Muscle layer of colon (tissue), 2 donors: ENCODE measurements at regions not wholly inside any gene's neighbourhood (a gene's known extent, or its start where the extent isn't known, plus 50 kb on each side); places are given as distances from the start of the nearest gene placed in this dataset.
"Not testable (repeated sequence)": the region's sequence is repeated elsewhere in the genome, so short reads cannot be mapped to it uniquely, and the experiment has no call there.

Experiments
- H3K27ac ChIP-seq: one replicate; pipeline ENCODE4 v1.7.0; 2013; ENCODE audit warnings: low read depth, mild to moderate bottlenecking, low read length, moderate library complexity
- H3K27me3 ChIP-seq, 2 donors: one replicate each; pipeline ENCODE4 v1.7.0; 2013; ENCODE audit warnings: low read length in 2 of 2, mild to moderate bottlenecking in 2 of 2; ENCODE audit not compliant: insufficient read depth in 2 of 2, control insufficient read depth in 1 of 2
- H3K36me3 ChIP-seq: one replicate; pipeline ENCODE4 v1.7.0; 2013; ENCODE audit warnings: mild to moderate bottlenecking, low read length; ENCODE audit not compliant: insufficient read depth
- H3K4me1 ChIP-seq: one replicate; pipeline ENCODE4 v1.7.0; 2013; ENCODE audit warnings: mild to moderate bottlenecking, low read length; ENCODE audit not compliant: insufficient read depth
- H3K4me3 ChIP-seq, 2 donors: one replicate each; pipeline ENCODE4 v1.7.0; 2013; ENCODE audit warnings: low read length in 2 of 2, low read depth in 1 of 2, mild to moderate bottlenecking in 1 of 2, moderate library complexity in 1 of 2
- H3K9ac ChIP-seq: one replicate; pipeline ENCODE4 v1.7.0; 2013; ENCODE audit warnings: low read length
- H3K9me3 ChIP-seq: one replicate; pipeline ENCODE4 v1.7.0; 2013; ENCODE audit warnings: mild to moderate bottlenecking, low read length
- donor health status: abdominal sarcoma.
- donor health status: Adenocarcinoma of cecum.

DNA sequence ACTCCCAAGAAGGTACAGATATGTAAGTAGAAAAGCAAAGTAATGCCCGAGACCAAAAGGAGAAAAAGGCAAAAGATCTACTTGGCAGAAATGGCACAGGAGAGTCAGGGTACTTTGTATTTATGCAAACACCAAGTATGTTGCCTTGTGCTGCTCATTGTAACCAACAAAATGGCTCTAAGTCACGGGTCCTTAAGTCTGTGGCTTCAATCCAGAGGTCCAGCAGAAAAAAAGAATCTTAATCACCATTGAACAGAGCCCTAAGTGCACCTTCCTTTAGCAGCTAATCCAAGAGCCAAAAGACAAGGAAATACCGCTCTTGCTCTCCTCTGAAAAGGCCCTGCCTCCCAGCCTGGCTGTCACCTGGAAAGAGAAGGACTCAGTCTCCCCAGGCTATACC, 324.9 kb upstream of the PPARGC1A start:
- no peaks in the 10 kb centered on the region for H3K27me3 ChIP-seq
- H3K4me3 ChIP-seq: no peak overlapping the region
- H3K27ac ChIP-seq: no peak overlapping the region
- no peak overlapping the region for H3K9ac ChIP-seq
- no peaks in the 10 kb centered on the region for H3K9me3 ChIP-seq
- H3K4me1 ChIP-seq: no peaks in the 10 kb centered on the region
- no peaks in the 10 kb centered on the region for H3K36me3 ChIP-seq

DNA sequence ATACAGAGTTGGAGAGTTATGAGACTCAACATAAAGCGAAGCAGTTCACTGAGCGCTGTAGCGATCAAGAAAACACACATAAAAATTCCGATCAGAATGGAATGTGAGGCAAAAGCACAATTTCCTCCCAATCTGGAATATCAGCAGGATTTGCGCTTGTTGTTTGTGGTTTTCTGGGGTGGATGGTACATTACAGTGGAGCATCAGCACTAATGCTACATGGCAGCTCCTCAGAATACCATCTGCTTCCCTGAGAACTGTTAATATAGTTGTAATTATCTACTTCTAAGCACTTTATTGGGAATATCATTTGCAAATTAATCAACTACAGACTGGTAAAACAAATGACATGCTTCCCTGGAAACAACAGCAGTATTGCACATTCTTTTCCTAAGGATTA, 324.1 kb upstream of the PPARGC1A start:
- H3K36me3 ChIP-seq: no peaks in the 10 kb centered on the region
- no peak overlapping the region for H3K4me3 ChIP-seq
- no peak overlapping the region for H3K9ac ChIP-seq
- no peaks in the 10 kb centered on the region for H3K9me3 ChIP-seq
- no peaks in the 10 kb centered on the region for H3K27me3 ChIP-seq
- no peaks in the 10 kb centered on the region for H3K4me1 ChIP-seq
- H3K27ac ChIP-seq: no peak overlapping the region

DNA sequence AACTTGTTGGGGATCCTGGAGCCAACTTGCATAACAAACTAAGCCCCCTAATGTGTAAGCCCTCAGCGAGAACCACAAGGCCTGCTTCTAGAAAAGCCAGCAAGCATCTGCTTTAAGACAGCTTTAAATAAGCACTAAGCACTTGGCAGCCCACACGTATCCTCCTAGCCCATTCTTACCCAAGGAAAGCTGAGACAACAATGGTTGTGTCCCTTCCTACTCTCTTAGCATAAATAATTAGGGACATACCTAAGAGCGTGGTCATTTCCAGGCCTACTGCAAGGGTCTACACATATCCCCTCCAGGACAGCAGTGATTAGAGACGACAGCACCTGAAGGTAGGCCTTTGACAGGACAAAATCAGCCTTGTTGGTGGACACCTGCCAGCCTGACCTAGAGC, 322.8 kb upstream of the PPARGC1A start:
- Histone ChIP-seq H3K36me3 (no peaks in the 10 kb centered on the region), H3K27me3 (no peaks in the 10 kb centered on the region), H3K27ac (no peak overlapping the region), H3K4me1 (no peaks in the 10 kb centered on the region), H3K4me3 (no peak overlapping the region), H3K9ac (no peak overlapping the region), H3K9me3 (no peaks in the 10 kb centered on the region)

DNA sequence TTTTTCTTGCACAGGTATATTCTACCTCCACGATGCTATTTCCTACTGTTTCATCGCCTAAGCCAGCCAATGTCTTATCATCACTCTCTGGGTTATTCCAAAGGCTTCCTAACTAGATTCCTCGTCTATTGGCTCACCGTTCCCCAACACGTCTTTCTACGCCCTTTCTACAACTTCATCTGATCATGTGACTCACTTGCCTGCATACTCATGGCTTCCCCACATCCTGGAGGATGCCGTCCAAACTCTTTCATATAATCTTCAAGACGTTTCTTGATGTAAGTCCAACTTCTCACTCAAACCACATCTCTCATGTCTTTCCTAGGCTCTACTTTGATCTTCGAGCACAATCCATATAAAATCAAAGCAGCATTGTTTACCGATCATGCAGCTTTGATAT, 322.0 kb upstream of the PPARGC1A start:
- Histone ChIP-seq H3K9ac (no peak overlapping the region), H3K4me3 (no peak overlapping the region), H3K36me3 (no peaks in the 10 kb centered on the region), H3K9me3 (no peaks in the 10 kb centered on the region), H3K4me1 (no peaks in the 10 kb centered on the region), H3K27ac (no peak overlapping the region), H3K27me3 (no peaks in the 10 kb centered on the region)

DNA sequence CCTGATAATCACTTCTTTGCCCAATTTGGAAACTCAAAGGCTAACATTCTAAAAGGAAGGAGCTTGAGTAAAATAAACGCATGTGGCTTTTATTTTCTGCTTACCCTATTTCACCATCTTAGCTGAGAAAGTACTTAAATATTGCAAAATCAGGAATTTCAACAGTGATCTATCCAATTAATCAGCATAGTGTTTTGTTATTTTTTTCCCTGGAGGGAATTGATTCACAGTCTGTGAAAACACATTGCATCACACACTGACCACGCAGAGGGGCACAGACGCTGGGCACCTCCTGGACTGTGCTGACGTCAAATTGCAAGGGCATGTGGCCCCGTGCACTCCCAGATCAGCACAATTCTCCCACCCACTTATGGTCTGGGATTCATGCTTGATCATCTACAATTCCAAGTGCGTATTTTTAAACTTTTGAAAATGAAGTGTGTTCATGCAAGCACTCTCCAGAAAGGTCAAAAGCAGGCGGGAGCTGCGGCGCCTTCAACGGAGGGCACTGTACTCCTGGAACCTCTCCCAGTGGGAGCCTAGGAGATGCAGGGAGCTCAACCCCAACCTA, 320.6 kb upstream of the PPARGC1A start:
- H3K9ac ChIP-seq: no peak overlapping the region
- H3K27ac ChIP-seq: no peak overlapping the region
- H3K9me3 ChIP-seq: no peaks in the 10 kb centered on the region
- H3K27me3 ChIP-seq: no peaks in the 10 kb centered on the region
- no peaks in the 10 kb centered on the region for H3K4me1 ChIP-seq
- no peaks in the 10 kb centered on the region for H3K36me3 ChIP-seq
- H3K4me3 ChIP-seq: no peak overlapping the region

DNA sequence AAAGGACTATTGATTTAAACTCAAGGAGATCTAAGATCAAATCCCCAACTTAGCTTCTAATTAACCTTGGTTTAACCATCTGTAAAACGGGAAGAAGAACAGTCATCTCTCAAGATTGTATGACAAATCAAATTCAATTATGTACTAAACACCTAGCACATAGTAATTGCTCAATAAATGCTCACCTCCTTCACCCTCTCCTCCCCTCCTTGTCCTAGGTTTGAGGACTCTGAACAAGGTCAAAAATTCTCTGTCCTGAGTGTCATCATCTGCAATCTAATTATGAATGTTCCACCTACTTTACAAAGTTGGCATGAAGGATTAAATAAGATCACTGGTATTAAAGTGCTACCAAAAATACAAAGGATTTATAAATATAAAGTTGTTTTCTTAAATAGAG, 320.1 kb upstream of the PPARGC1A start:
- Histone ChIP-seq H3K9ac (no peak overlapping the region), H3K27ac (no peak overlapping the region), H3K9me3 (no peaks in the 10 kb centered on the region), H3K4me3 (no peak overlapping the region), H3K4me1 (no peaks in the 10 kb centered on the region), H3K27me3 (no peaks in the 10 kb centered on the region), H3K36me3 (no peaks in the 10 kb centered on the region)

DNA sequence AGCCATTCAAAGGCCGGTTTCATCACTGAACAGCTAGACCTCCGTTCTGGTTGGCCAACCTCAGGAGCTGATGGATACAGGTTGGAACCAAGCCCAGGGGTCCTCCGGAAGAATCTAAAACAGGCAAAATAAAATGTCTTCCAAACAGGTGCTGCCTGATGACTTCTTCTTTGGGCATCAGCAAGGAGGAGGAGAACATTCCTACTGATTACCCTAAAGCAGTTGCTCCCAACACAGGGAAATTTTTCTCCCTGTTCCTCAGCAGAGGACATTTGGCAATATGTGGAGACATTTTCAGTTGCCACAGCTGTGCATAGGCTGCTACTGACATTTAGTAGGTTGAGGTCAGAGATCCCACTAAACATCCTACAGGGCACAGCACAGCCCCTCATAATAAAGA, 319.3 kb upstream of the PPARGC1A start:
- no peaks in the 10 kb centered on the region for H3K27me3 ChIP-seq
- no peaks in the 10 kb centered on the region for H3K9me3 ChIP-seq
- no peak overlapping the region for H3K9ac ChIP-seq
- no peak overlapping the region for H3K27ac ChIP-seq
- no peaks in the 10 kb centered on the region for H3K4me1 ChIP-seq
- no peak overlapping the region for H3K4me3 ChIP-seq
- no peaks in the 10 kb centered on the region for H3K36me3 ChIP-seq

DNA sequence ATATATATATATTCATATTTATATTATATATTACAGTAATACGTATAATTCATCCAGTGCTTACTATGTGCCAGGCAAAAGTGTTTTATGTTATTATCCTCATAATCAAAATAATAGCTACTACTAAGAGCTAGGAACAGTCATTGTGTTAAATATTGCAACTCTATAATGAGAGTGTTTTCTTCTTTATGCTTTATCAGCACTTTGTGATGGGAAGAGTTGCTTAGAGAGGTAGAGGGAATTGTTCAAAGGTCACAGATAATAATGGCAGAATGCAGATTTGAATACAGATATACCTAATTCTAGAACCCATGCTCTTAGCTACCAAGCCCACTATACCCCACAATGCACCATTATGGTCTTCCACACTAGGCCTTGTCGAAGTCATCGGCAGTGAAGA, 318.8 kb upstream of the PPARGC1A start:
- Histone ChIP-seq H3K4me3 (no peak overlapping the region), H3K9me3 (no peaks in the 10 kb centered on the region), H3K27me3 (no peaks in the 10 kb centered on the region), H3K4me1 (no peaks in the 10 kb centered on the region), H3K36me3 (no peaks in the 10 kb centered on the region), H3K27ac (no peak overlapping the region), H3K9ac (no peak overlapping the region)

DNA sequence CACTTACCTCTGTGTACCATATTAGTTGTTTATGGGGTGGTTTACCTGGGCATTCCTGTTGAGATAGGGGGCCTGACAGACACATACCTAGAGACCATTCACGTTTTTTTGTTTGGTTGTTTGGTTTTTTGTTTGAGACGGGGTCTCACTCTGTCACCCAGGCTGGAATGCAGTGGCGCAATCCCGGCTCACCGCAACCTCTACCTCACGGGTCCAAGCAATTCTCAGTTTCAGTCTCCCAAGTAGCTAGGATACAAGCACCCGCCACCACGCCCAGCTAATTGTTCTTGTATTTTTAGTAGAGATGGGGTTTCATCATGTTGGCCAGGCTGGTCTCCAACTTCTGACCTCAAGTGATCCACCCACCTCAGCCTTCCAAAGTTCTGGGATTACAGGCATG, 314.9 kb upstream of the PPARGC1A start:
- H3K9me3 ChIP-seq, H3K36me3 ChIP-seq, H3K4me3 ChIP-seq, H3K9ac ChIP-seq, H3K27ac ChIP-seq, H3K4me1 ChIP-seq, H3K27me3 ChIP-seq: not testable (repeated sequence)

DNA sequence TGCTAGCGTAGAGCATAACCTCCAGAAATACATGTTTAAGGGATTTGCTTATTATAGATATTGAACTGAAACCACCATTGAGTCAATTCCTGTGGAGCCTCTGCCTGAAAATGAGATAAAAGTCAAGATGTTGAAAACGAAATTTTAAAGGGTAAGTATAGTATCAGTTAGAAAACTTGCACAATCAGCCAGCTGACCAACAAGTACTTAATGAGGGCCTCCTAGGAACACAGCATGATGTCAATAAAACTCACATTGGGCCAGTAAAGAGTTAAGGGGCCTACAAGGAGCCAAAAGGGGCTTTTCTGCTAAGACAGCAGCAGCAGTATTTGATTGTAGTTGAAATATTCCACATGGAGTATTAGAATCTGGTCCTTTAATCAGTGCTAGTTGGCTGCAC, 314.1 kb upstream of the PPARGC1A start:
- Histone ChIP-seq H3K9ac (no peak overlapping the region), H3K4me3 (no peak overlapping the region), H3K27me3 (no peaks in the 10 kb centered on the region), H3K4me1 (no peaks in the 10 kb centered on the region), H3K27ac (no peak overlapping the region), H3K36me3 (no peaks in the 10 kb centered on the region), H3K9me3 (no peaks in the 10 kb centered on the region)

DNA sequence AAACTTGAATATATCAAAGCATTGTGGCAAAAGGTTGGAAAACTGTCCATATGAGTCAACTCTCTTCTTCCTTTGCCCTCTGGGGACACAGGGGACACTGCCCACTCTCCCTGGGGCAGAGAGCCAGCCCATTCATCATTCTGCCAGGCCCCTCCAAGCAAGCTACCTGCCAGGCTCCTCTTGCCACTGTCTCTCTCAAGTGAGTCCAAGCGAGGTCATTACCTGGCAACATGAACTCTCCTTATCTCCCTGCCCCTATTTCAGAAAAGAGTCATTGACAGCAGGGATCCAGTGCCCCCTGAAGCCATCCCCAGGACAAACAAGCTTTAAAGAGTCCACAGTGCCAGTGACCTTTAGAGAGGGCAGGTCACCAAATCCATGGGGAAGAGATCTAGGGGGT, 312.7 kb upstream of the PPARGC1A start:
- Histone ChIP-seq H3K9me3 (no peaks in the 10 kb centered on the region), H3K4me3 (no peak overlapping the region), H3K27me3 (no peaks in the 10 kb centered on the region), H3K4me1 (no peaks in the 10 kb centered on the region), H3K27ac (no peak overlapping the region), H3K36me3 (no peaks in the 10 kb centered on the region), H3K9ac (no peak overlapping the region)

DNA sequence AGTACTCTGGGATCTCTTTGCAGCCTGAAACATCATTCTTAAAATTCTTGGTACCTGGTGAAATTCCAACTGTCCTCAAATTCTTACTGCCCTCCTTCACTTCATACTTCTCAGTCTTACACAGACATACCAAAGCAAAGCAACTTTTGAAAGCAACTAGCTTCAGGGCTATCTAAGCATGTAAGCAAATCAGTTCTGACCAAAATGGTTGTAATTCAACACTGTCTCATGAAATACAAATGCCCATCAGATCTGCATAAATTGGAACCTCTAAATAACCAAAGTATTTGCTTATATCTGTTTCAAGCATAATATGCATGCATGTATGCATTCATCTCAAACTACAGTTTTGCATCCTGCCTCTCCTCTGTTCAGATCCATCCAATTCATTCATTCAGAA, 308.1 kb upstream of the PPARGC1A start:
- H3K4me3 ChIP-seq: no peak overlapping the region
- H3K36me3 ChIP-seq: no peaks in the 10 kb centered on the region
- H3K9me3 ChIP-seq: no peaks in the 10 kb centered on the region

More for the DNA sequence above, 308.1 kb upstream of the PPARGC1A start:
- Histone ChIP-seq H3K27me3 (no peaks in the 10 kb centered on the region), H3K4me1 (no peaks in the 10 kb centered on the region), H3K9ac (no peak overlapping the region), H3K27ac (no peak overlapping the region)
